H4 (cell line): ENCODE measurements at regions not wholly inside any gene's neighbourhood (a gene's known extent, or its start where the extent isn't known, plus 50 kb on each side); places are given as distances from the start of the nearest gene placed in this dataset.
A peak's percentile ranks its signal among the peaks of the same experiment; 100 is the strongest.
"Not testable (repeated sequence)": the region's sequence is repeated elsewhere in the genome, so short reads cannot be mapped to it uniquely, and the experiment has no call there.

Experiments used
- DNase-seq: peaks from one replicate; pipeline ENCODE4 v3.0.0-alpha.2; 2015; ENCODE audit warnings: low spot score

DNA sequence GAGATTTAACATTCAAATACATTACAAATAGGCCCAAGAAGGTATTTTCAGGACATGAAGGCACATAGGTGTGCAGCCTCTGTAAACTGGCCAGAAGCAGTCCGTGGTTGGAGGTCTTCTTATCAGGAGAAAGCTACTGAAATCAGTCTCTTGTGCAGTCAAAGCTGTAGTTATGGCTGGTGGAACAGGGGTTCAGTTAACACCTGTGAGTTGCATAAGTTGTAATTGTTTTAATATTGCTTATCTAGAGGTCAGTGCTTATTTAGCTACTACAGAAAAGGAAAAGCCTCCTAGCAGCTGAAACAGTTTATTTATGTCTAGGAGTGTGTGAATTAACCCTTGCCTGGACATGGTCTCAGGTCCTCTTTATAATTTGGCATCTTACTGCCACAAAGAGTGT lies 377.6 kb upstream of the MDGA2 start:
- no peak for DNase-seq

DNA sequence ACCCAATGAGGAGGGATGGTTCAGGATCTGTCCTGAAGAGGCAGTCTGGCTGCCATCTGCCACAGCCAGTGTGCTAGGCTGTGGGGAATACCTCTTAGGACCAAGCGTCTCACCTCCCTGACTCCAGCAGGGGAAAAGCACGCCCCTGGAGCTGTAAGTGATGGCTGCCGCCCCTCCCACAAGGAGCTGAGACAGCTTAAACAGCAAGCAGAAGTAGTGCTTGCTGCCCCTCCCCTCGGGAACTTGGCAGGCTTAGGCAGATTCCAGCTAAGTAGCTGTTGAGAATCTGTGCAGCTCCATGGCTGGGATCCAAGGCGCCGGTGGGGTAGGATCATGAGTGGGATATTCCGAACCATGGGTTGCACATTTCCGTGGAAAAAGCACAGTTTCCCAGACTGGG lies 360.4 kb upstream of the MDGA2 start:
- peak; percentile 8 for DNase-seq

DNA sequence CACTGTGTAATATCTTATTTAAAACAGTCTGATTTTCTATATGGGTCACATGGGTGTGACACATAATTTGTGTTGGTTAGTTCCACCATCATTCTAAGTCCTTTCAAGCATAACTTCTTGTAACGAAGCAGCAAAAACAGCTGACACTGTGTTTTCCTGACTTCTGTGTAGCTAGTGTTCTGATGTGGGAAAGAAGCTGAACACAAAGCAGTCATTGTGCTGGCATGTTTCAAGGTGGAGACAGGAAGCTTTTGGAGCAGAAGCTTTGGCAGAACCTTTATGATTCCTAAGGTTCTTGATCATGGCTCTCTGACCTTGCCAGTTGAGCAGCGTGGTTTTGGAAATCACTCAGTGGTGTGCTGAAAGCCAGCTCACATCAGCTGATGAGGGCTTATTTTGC lies 351.7 kb upstream of the MDGA2 start:
- peak; percentile 3 for DNase-seq

DNA sequence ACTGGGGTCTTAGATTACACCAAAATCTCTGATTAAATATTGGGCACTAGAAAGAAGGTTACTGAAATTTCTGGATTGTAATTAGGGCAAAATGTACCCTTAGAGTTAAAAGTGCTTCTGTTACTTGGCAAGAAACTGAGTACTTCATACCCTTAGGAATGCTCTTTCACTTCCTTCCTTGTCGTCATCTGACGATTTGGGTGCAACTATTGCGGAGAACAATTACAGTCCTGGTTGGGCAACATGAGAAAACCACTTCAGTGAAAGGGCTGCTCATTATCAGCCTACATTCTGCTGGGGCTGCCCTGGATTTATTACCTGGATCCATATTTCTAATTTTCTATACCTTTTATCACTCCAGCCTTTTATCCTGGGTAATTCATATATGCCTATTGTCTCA lies 348.5 kb upstream of the MDGA2 start:
- peak; percentile 10 for DNase-seq

DNA sequence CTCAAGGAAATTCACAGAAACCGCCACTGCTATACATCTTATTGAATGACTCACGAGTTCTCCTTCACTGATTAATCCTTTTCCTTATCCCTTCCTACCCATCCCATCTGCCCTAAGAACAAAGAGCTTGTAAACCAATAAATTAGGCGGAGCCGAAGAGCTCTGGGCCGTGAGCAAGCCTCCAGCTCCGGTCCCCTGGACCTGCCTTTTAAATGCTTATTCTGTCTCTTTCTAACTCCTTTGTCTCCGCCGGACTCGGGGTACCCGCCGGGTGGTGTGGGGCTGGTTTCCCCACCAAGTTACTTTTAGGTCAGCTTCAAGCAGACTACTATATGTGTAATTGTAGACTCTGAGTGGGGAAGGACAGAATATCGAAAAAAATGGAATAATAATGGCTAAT lies 336.1 kb upstream of the MDGA2 start:
- not testable (repeated sequence) for DNase-seq

DNA sequence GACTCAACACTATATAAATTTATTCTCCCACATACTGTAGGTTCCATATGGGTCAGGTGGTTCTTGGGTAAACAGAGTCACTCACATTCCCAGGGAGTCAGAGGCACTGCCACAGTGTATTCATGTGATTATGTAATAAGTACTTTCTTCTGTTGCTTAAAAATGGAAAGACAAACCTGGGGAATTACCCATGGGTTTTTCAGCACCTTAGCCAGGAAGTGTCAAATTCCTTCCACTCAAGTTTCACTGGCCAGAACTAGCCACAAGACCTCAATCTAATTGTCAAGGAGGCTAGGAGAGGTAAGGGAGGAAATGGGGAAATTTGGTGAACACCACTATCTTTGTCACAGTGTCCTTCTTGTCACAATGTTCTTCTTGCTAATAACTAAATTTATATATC lies 333.2 kb upstream of the MDGA2 start:
- DNase-seq: no peak

DNA sequence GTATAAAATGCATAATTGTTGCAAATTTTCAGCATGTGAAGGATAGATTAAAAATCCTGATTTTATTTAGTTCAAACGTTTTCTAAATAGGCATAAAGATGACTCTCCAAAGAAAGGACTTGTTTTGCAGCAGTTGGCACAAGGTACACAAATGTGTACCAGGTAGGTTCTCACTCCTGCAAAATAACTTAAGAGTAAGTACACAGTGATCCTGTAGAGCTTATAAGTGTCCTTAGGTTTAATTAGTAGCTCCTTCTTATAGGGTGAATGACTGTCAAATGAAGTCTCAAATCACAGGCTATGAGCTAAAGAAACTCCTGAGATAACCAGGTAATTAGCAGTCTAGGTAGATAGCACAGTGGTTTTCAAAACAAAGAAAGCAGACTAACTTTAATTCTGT lies 330.6 kb upstream of the MDGA2 start:
- no peak for DNase-seq

DNA sequence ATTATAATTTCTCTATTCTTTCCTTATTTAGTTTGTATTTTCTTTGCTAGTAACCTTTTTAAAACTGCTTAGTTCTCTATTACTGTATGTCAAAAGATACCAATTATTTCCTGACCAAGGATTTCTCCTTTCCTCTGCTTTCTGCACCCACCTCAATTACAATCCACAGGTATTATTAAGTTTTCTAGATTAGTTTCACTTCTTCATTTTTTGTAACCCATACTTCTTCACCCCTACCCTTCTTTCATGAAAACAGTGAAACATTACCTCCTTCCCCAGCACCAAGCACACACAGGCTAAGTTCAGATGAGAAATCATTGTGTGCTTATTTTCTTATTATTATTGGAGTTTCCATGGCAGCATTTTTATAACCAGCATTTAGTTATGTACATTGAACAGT lies 318.5 kb upstream of the MDGA2 start:
- DNase-seq: no peak

DNA sequence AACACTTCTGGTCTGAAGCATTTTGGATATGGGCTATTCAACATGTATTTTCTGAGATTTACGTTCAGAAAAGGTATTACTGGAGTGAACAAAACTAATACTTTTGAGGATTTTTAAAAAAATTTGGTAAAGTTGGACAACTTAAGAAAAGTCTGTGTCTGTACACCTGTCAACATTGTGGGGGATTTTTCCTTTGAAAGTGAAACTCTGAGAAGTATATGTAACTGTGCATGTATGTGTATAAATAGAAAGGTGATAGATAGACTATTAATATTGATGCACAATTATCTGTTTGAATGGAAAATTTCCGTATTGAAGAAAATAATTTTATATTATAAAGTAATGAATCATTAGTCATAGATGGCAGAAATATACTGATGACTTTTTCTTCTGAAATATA lies 312.8 kb upstream of the MDGA2 start:
- DNase-seq: no peak

DNA sequence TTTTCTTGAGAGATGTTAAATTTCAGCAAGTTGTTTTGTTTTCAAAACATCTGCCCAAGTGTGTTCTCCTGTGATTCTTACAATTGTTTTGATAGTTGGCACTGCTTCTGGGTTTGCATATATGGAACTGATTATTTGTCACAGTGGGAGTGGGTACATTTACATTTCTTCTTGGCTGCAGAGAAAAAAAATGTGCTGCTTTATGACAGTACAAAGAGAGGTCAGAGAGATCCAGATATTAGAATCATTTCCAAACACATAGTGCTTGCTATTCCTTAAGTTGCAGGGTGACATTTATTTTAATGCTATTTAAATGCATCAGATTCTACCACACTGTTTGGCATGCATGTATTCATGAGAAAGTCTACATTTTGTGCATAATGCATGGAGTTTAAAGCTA lies 303.5 kb upstream of the MDGA2 start:
- no peak for DNase-seq

DNA sequence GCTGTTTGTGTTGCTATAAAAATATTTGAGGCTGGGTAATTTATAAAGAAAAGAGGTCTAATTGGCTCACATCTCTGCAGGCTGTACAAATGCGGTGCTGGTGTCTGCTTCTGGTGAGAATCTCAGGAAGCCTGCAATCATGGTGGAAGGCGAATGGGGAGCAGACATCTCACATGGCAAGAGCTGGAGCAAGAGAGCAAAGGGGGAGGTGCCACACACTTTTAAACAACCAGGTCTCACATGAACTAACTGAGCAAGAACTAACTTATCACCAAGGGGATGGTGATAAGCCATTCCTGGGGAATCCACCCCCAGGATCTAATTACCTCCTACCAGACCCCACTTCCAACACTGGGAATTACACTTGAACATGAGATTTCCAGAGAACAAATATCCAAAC lies 300.7 kb upstream of the MDGA2 start:
- no peak for DNase-seq

DNA sequence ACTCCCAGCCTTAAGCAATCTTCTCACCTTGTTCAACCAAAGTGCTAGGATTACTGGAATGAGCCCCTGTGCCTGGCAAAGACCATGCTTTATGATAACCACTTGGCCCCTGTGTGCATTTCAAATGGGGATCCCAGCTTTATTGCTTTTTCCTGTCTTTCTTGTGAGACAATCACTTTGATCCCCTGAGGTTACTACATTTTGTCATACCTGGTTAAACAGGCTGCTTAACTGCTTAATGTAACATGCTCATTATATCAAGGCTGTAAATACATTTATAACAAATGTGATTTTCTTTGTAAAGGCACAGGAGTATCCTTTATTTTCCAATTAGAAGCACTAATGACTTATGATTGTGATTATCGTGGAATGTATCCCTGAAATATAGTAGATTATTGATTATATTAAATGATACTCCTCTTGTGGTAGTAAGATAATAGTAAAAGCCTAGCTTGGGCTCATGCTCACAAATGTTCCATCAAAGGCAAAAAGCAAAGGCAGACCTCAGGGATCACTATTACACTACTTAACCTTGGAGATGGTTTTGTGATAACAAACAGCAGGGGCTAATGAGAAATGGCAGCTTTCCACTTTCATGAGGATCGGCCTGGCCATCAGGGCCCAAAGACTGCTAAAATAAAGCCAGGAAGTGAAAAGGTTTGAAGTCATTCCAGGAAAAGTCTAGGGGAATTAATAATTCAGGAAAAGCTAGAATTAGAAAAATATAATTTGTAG lies 290.8 kb upstream of the MDGA2 start:
- DNase-seq: no peak

DNA sequence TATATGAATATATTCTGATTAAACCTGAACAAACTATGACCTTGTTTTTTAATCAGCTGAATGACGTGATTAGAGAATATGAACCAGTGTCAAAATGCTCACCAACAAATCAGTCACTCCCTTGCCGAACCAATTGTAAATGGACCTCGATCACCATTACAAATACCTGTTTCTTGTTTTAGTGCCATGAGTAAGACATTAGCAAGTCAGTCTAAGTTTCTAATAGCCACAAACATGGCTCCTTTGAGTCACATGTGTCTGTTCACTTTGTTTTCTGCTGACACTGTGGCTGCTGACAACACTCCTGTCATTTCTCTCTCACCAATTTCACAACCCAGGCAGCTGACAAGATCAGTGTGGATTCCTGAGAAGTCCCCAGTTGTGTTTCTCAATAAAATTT lies 286.2 kb upstream of the MDGA2 start:
- DNase-seq: no peak

DNA sequence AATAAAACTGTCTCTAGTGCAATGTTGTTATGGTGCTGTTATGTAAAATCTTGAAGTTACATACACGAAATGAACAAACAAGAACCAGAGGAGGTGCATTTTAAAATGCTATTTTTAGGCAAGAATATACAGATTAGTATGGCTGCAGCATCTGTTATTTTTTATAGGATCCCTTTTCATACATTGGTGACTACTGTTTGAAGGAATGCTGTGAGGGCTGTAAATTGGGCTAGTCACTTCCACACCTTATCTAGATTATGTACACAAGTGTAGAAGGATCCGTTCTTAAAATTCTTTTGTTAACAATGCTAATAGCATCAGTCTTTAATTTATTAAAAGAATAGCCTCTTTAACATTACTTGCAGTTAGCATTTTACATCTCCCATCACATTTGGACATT lies 284.3 kb upstream of the MDGA2 start:
- no peak for DNase-seq

DNA sequence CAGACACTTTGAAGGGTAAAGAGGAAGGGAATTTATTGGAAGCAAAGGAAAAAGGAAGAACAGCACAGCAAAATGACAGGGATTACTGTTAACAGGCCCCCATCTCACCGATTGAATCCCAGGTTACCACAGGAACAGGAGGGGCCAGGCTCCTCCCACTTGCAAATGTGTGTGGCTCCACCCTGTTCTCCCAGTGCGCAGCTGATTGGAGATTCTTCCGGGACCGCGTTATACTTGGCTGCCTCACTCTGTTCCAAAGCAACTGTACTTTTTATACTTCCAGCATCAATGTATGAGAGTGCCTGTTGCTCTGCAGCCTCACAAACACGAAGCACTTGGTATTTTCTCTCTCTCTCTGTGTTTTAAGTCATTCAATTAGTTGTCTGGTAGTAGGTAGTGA lies 273.6 kb upstream of the MDGA2 start:
- peak; percentile 14 for DNase-seq

DNA sequence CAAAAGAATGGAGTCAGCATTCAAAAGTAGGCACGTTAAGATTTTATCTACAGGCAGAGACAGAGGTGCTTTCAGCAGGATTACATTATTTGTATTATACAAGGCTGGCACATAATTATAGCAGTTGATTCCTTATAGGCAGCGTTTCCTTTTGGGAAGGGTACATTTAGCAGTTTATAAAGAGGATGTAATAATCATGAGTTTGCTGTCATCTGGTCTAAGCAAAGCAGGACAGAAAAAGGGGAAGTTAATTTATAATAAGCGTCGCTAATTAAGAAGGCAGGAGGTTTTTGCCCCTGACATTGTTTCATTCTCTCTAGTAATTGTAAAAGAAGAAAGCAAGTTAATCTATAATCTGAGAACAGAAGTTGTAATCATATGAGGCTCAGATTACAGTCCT lies 259.9 kb upstream of the MDGA2 start:
- DNase-seq: no peak

DNA sequence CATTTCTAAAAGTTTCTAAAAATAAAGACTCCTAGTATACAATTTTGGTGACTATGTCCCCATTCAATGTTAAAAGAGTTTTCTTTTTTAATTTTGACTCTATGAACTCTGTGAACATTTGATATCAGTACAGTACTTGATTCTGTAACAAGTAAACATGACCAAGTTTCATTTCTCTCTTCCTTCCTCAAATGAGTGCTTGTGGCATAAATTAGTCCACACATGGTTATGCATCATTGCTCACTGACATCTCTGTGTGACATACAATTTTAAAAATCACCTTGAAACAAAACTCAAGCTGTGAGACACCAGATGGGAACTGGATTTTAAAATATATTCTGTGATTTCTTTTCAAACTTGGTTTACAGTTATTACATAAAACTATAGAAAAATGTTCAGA lies 253.9 kb upstream of the MDGA2 start:
- DNase-seq: no peak

DNA sequence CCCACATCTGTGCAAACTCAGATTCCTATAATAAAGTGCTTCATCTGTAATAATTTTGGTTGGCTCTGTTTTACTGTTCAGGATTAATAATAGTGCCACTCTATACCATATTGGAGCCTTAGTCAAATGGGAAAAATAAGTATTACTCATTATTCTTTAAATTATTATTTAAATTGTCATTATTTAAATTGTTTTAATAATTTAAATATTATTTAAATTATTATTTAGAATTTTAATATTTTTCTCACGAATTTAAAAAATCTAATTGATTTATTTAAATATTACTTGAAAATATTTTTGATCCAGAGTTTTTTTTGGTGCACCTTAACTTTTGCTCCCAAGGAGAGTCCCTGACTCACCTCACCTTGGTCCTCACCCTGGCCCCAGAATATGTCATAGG lies 245.7 kb upstream of the MDGA2 start:
- DNase-seq: no peak

DNA sequence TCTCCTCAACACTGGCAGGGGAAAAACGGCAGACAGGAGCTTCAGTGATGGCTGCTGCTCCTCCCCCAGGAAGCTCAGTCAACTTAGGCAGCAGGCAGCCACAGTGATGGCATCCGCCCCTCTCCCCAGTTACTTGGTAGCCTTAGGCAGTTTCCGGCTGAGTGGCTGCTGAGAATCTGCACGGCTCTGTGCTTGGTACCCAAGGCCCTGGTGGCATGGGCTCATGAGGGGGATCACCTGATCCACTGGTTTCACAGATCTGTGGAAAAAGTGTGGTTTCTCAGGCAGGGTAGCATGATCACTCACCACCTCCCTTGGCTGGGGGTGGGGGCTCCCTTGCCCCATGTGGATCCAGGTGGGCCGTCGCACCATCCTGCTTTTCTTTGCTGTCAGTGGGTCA lies 244.6 kb upstream of the MDGA2 start:
- DNase-seq: no peak

DNA sequence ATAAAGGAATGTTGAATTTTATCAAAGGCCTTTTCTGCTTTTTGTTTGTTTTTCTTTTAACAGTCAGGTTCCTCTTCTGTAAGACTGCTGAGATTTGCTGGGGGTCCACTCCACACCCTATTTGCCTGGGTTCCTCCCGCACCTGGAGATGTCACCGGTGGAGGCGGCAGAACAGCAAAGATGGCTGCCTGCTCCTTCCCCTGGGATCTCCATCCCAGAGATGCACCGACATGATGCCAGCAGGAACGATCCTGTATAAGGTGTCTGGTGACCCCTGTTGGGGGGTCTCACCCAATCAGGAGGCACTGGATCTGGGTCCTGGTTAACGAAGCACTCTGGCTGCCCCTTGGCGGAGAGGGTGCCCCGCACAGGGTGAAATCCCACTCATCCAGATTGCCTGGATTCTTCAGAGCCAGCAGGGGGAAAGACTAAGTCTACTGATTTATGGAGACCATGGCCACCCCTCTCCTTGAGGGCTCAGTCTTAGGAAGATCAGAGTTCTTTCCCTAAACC lies 244.0 kb upstream of the MDGA2 start:
- no peak for DNase-seq

DNA sequence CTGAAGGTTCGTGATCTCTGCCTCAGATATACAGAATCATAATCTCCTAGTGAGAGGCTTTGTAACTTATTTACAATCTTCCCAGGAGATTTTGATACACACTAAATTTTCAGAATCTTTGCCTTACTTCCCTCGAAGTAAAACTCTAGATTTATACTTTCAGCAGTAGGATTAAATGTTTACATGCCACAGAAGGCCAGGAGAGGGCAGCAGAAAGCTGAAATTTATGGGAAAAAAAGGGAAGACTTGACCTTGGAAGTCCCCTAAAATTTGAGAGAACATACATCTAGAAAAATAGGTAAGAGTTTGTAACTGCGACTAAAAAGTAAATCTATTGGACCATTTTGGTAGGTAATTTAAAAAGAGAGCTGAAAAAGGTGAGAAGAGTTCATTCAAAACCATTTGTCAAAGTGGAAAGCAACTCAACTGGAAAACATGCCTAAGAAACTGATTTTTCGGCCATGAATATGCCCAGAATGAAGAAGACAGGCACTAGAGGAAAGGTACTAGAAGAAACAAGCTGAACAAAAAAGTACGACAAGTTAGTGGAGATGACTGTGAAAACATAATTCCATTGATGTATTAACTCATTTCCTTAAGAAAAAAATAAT lies 242.0 kb upstream of the MDGA2 start:
- peak; percentile 31 for DNase-seq

DNA sequence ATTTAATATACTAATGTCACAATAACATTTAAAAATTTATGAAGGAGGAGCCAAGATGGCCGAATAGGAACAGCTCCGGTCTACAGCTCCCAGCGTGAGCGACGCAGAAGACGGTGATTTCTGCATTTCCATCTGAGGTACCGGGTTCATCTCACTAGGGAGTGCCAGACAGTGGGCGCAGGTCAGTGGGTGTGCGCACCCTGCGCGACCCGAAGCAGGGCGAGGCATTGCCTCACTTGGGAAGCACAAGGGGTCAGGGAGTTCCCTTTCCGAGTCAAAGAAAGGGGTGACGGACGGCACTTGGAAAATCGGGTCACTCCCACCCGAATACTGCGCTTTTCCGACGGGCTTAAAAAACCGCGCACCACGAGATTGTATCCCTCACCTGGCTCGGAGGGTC lies 225.7 kb upstream of the MDGA2 start:
- DNase-seq: not testable (repeated sequence)

DNA sequence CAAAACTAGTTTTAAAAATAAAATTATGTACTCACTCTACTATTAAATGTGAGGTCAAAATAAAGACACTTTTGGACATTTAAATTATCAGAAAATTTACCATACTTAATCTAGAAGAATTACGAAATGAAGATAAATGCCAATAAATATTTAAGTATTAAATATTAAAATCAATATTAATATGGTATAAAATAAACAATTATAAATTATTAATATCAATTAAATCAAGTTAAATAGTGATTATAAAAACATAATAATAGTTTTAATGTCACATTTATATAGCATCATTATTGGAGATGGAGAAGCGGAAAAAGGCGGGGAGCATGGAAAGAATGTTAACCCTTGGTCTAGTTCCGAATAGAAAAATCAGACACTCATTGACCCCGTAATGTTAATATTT lies 224.3 kb upstream of the MDGA2 start:
- no peak for DNase-seq

DNA sequence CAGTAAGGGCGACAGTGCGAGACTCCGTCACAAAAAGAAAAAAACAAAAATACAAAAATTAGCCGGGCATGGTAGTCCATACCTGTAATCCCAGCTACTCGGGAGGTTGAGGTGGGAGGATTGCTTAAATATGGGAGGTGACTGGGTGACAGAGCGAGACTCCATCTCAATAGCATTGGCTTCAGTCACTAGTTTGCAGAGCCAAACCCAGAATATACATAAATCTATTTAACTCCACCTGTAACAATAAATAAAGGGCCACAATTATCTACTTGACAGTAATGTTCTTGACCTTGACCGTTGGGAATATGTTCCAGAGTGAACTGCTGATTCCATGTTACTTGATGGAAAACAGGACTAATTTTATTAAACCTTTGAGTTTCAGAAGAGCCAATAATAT lies 198.9 kb upstream of the MDGA2 start:
- DNase-seq: no peak
